ENCODE measurements at regions not wholly inside any gene's neighbourhood (a gene's known extent, or its start where the extent isn't known, plus 50 kb on each side); places are given as distances from the start of the nearest gene placed in this dataset.

DNA sequence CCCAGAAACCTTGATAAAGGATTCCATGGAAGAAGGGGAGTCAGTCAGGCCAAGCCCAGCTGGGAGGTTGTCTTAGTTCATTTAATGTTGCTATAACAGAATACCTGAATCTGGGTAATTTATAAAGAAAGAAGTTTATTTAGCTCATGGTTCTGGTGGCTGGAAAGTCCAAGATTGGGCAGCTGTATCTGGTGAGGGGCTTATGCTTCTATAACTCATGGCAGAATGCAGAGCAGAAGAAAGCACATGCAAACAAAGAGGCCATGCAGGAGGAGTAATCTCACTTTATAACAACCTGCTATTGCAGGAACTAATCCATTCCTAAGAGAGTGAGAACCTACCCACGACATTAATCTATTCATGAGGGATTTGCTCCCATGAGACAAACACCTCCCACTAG is 54.2 kb upstream of the ANKRD1 start:
- no peak for TF ChIP-seq POLR2AphosphoS5 (IDR thresholded peaks at IDR 0.05; ENCODE audit: low read depth, low read length)
- no peak for TF ChIP-seq TAF1 (IDR thresholded peaks at IDR 0.05; ENCODE audit: borderline replicate concordance, insufficient read depth, low read length)
- TF ChIP-seq SIN3A (IDR thresholded peaks at IDR 0.05; ENCODE audit: borderline replicate concordance, insufficient read depth, low read length), result no peak

DNA sequence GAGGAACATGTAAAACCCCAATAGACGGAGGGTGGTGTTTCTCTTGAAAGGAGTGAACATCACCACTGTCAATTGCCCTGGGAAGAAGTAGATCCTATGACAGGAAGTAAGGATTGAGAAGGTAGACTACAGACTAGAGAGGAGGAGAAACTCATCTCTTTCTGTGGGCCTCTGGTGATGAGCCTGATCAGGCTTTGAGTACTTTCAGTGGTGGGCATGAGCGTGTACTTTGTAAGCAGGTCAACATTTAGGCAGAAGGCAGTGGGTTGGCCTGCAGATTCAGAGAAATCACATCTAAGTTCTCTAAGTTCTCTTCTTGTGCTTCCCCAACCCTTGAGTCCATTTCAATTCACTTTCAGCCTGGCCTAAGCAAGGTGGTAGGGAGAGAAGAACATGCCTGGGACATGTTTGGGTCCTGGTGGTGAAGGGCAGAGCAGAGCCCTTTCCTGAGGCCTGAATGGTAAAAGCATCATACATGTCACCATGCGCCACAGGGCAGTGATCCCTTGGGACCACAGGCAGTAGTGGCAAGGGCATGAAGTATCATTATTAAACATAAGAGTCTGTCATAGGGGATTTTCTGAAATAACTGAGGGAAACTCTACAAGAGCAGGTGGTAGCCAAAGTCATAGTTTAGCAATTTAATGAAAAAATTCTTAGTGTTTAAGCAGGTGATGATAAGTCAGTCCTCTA is 56.4 kb upstream of the ANKRD1 start:
- TF ChIP-seq POLR2AphosphoS5 (IDR thresholded peaks at IDR 0.05; ENCODE audit: low read depth, low read length), result no peak
- TF ChIP-seq TAF1 (IDR thresholded peaks at IDR 0.05; ENCODE audit: borderline replicate concordance, insufficient read depth, low read length), result no peak
- TF ChIP-seq REST (IDR thresholded peaks at IDR 0.05; ENCODE audit: insufficient read depth in 1 of 2, low read depth in 2 of 2, low read length in 2 of 2), result no peak
- TF ChIP-seq SIN3A (IDR thresholded peaks at IDR 0.05; ENCODE audit: borderline replicate concordance, insufficient read depth, low read length), result no peak
- no peak for TF ChIP-seq FOXP2 (optimal IDR thresholded peaks at IDR 0.05; ENCODE audit: borderline replicate concordance, extremely low read depth, extremely low read length, insufficient read depth)

GRCh38 chr10:90977855-90978486 is 57.1 kb upstream of the ANKRD1 start:
- TF ChIP-seq TAF1 (IDR thresholded peaks at IDR 0.05; ENCODE audit: borderline replicate concordance, insufficient read depth, low read length) (no peak), POLR2AphosphoS5 (IDR thresholded peaks at IDR 0.05; ENCODE audit: low read depth, low read length) (no peak), REST (IDR thresholded peaks at IDR 0.05; ENCODE audit: insufficient read depth in 1 of 2, low read depth in 2 of 2, low read length in 2 of 2) (no peak), SIN3A (IDR thresholded peaks at IDR 0.05; ENCODE audit: borderline replicate concordance, insufficient read depth, low read length) (no peak), FOXP2 (optimal IDR thresholded peaks at IDR 0.05; ENCODE audit: borderline replicate concordance, extremely low read depth, extremely low read length, insufficient read depth) (no peak)

GRCh38 chr10:90982406-90983008 is 61.6 kb upstream of the ANKRD1 start:
- TF ChIP-seq FOXP2 (optimal IDR thresholded peaks at IDR 0.05; ENCODE audit: borderline replicate concordance, extremely low read depth, extremely low read length, insufficient read depth) (no peak), SIN3A (IDR thresholded peaks at IDR 0.05; ENCODE audit: borderline replicate concordance, insufficient read depth, low read length) (no peak), TAF1 (IDR thresholded peaks at IDR 0.05; ENCODE audit: borderline replicate concordance, insufficient read depth, low read length) (no peak), POLR2AphosphoS5 (IDR thresholded peaks at IDR 0.05; ENCODE audit: low read depth, low read length) (no peak), REST (IDR thresholded peaks at IDR 0.05; ENCODE audit: insufficient read depth in 1 of 2, low read depth in 2 of 2, low read length in 2 of 2) (no peak)

DNA sequence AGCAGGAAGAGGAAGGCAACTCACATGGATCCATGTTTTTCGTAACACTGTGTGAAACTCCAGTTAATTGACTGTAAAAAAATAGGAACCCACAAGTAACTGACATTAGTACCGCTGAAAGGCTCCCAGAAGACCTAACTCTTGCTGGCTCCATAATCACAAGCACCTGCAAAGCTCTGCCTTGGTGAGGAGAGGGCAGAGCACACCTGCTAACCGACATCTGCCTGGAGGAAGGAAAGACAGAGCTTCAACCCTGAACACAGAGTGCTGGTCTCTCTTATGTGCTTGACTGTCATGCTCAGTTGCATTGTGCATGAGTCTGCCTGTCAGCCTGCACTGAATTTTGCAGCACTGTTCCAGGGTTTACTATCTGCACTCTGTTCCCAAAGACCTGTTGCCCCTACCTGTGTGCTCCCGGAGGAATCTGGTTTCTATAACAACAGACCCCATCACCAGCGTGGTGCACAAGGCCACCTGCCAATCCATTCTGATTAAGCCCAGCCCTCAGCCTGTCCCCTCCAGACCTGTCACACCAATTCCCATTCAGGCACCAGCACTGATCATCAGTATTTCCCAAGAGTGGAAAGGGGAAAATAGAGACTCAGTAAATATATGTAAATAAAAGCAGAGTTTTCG is 63.1 kb upstream of the ANKRD1 start:
- TF ChIP-seq TAF1 (IDR thresholded peaks at IDR 0.05; ENCODE audit: borderline replicate concordance, insufficient read depth, low read length) (no peak), SIN3A (IDR thresholded peaks at IDR 0.05; ENCODE audit: borderline replicate concordance, insufficient read depth, low read length) (no peak), REST (IDR thresholded peaks at IDR 0.05; ENCODE audit: insufficient read depth in 1 of 2, low read depth in 2 of 2, low read length in 2 of 2) (no peak), FOXP2 (optimal IDR thresholded peaks at IDR 0.05; ENCODE audit: borderline replicate concordance, extremely low read depth, extremely low read length, insufficient read depth) (no peak), POLR2AphosphoS5 (IDR thresholded peaks at IDR 0.05; ENCODE audit: low read depth, low read length) (no peak)
